ENCODE measurements at regions not wholly inside any gene's neighbourhood (a gene's known extent, or its start where the extent isn't known, plus 50 kb on each side); places are given as distances from the start of the nearest gene placed in this dataset.

DNA sequence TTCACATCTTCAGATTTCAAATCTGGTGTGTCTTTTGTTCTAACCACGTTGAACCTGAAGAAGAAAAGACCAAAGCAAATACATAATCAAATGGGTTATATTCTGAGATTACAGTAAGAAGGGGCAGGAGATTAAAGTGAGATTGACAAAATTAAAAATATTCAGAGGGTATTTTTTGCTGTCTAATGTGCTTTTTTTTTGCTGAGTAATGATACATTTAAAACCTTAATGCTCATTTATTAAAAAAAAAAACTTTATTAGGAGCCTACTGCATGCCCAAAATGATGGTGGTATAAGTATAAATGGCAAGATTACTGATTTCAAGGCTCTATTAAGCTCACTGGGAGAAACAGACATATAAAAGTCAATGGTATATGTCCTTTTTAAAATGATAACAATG lies 459.4 kb downstream of the FGF9 start:
- dilution Hi-C loops (cut with MboI; ENCODE audit: extremely low pct_ligation_motif_present, low sequenced_read_pairs) = no loop called here
- no peak overlapping the region for H3K4me3 ChIP-seq (ENCODE audit: control insufficient read depth in 2 of 3, extremely low read depth in 1 of 3, insufficient read depth in 2 of 3, low read depth in 1 of 3, low read length in 3 of 3)
- no peak overlapping the region for H3K4me2 ChIP-seq (ENCODE audit: control insufficient read depth, extremely low read depth, insufficient read depth, low read depth, low read length)
- TF ChIP-seq, protein P1, sequence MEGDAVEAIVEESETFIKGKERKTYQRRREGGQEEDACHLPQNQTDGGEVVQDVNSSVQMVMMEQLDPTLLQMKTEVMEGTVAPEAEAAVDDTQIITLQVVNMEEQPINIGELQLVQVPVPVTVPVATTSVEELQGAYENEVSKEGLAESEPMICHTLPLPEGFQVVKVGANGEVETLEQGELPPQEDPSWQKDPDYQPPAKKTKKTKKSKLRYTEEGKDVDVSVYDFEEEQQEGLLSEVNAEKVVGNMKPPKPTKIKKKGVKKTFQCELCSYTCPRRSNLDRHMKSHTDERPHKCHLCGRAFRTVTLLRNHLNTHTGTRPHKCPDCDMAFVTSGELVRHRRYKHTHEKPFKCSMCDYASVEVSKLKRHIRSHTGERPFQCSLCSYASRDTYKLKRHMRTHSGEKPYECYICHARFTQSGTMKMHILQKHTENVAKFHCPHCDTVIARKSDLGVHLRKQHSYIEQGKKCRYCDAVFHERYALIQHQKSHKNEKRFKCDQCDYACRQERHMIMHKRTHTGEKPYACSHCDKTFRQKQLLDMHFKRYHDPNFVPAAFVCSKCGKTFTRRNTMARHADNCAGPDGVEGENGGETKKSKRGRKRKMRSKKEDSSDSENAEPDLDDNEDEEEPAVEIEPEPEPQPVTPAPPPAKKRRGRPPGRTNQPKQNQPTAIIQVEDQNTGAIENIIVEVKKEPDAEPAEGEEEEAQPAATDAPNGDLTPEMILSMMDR (optimal IDR thresholded peaks at IDR 0.05 in 1 of 3, IDR thresholded peaks at IDR 0.05 in 1 of 3, conservative IDR thresholded peaks at IDR 0.05 in 1 of 3; ENCODE audit: extremely low read depth in 1 of 3, insufficient read depth in 2 of 3, low read length in 3 of 3) = no peak
- TF ChIP-seq EZH2 (IDR thresholded peaks at IDR 0.05; ENCODE audit: low read length) = no peak
- no peak overlapping the region for H3K27ac ChIP-seq (ENCODE audit: control insufficient read depth, insufficient read depth, low read length)
- H3K4me1 ChIP-seq (ENCODE audit: control insufficient read depth, extremely low read depth, insufficient read depth, low read length) = no peaks in the 10 kb centered on the region
- H3K79me2 ChIP-seq (ENCODE audit: control insufficient read depth, insufficient read depth, low read length) = no peaks in the 10 kb centered on the region
- no peak overlapping the region for H2AFZ ChIP-seq (ENCODE audit: control insufficient read depth, low read length)
- no peaks in the 10 kb centered on the region for H3K9me1 ChIP-seq (ENCODE audit: control insufficient read depth, extremely low read depth, insufficient read depth, low read length)
- H3K36me3 ChIP-seq (ENCODE audit: control insufficient read depth in 2 of 2, extremely low read depth in 1 of 2, insufficient read depth in 2 of 2, low read length in 2 of 2) = no peaks in the 10 kb centered on the region
- no peaks in the 10 kb centered on the region for H4K20me1 ChIP-seq (ENCODE audit: control insufficient read depth, extremely low read depth, insufficient read depth, low read length)
- DNase-seq (ENCODE audit: low read depth, low spot score) (no peak), FAIRE-seq (no peak)
- no peaks in the 10 kb centered on the region for H3K27me3 ChIP-seq (ENCODE audit: control insufficient read depth, extremely low read depth, insufficient read depth, low read length)
- no peak overlapping the region for H3K9ac ChIP-seq (ENCODE audit: control insufficient read depth, extremely low read depth, insufficient read depth, low read length)
- no peaks in the 10 kb centered on the region for H3K9me3 ChIP-seq (ENCODE audit: control insufficient read depth, low read depth, low read length)

DNA sequence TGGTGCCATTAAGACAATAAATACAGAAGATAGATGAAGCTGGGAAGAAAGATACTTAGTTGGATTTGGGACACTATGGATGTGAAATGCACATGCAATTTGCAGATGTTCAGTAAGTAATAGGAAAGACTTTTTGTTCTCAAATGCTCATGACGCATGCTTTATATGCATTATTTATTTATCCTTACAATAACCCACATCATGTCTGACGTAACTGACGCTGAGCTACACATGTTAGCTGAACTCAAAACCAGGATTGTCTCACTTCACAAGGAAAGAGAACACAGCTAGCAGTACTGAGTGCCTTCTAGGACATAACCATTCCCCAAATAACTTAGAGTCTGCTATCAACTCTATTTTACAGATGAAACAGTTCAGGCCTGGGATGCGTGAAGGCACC lies 463.4 kb downstream of the FGF9 start:
- Histone ChIP-seq H3K4me2 (ENCODE audit: control insufficient read depth, extremely low read depth, insufficient read depth, low read depth, low read length) (no peak overlapping the region), H3K79me2 (ENCODE audit: control insufficient read depth, insufficient read depth, low read length) (no peaks in the 10 kb centered on the region), H3K9ac (ENCODE audit: control insufficient read depth, extremely low read depth, insufficient read depth, low read length) (no peak overlapping the region), H3K9me3 (ENCODE audit: control insufficient read depth, low read depth, low read length) (no peaks in the 10 kb centered on the region), H2AFZ (ENCODE audit: control insufficient read depth, low read length) (no peak overlapping the region), H3K4me1 (ENCODE audit: control insufficient read depth, extremely low read depth, insufficient read depth, low read length) (no peaks in the 10 kb centered on the region), H4K20me1 (ENCODE audit: control insufficient read depth, extremely low read depth, insufficient read depth, low read length) (no peaks in the 10 kb centered on the region), H3K27me3 (ENCODE audit: control insufficient read depth, extremely low read depth, insufficient read depth, low read length) (no peaks in the 10 kb centered on the region), H3K27ac (ENCODE audit: control insufficient read depth, insufficient read depth, low read length) (no peak overlapping the region), H3K36me3 (ENCODE audit: control insufficient read depth in 2 of 2, extremely low read depth in 1 of 2, insufficient read depth in 2 of 2, low read length in 2 of 2) (no peaks in the 10 kb centered on the region), H3K9me1 (ENCODE audit: control insufficient read depth, extremely low read depth, insufficient read depth, low read length) (no peaks in the 10 kb centered on the region), H3K4me3 (ENCODE audit: control insufficient read depth in 2 of 3, extremely low read depth in 1 of 3, insufficient read depth in 2 of 3, low read depth in 1 of 3, low read length in 3 of 3) (no peak overlapping the region)
- dilution Hi-C loops (cut with MboI; ENCODE audit: extremely low pct_ligation_motif_present, low sequenced_read_pairs) = no loop called here
- no peak for DNase-seq (ENCODE audit: low read depth, low spot score)
- FAIRE-seq = no peak
- TF ChIP-seq, protein P1 (optimal IDR thresholded peaks at IDR 0.05 in 1 of 3, IDR thresholded peaks at IDR 0.05 in 1 of 3, conservative IDR thresholded peaks at IDR 0.05 in 1 of 3; ENCODE audit: extremely low read depth in 1 of 3, insufficient read depth in 2 of 3, low read length in 3 of 3) = no peak

All from keratinocyte (primary cell).